Hepatocyte (in vitro differentiated cells): ENCODE measurements at regions not wholly inside any gene's neighbourhood (a gene's known extent, or its start where the extent isn't known, plus 50 kb on each side); places are given as distances from the start of the nearest gene placed in this dataset.
A peak's percentile ranks its signal among the peaks of the same experiment; 100 is the strongest.
"Not testable (repeated sequence)": the region's sequence is repeated elsewhere in the genome, so short reads cannot be mapped to it uniquely, and the experiment has no call there.

Experiments used
- DNase-seq: peaks from one replicate; pipeline ENCODE4 v3.0.0-alpha.2; 2016; ENCODE audit warnings: low spot score
- H2AFZ ChIP-seq: fragments of 200-600 bp; sonication (generic); 2 replicates; pipeline ENCODE4 v1.6.0; 2016; ENCODE audit warnings: antibody characterized with exemption, mild to moderate bottlenecking
- H3K27ac ChIP-seq: fragments of 200-600 bp; sonication (generic); 2 replicates; pipeline ENCODE4 v1.5.1; 2016; ENCODE audit warnings: mild to moderate bottlenecking
- H3K27me3 ChIP-seq: fragments of 200-600 bp; sonication (generic); 2 replicates; pipeline ENCODE4 v1.6.1; 2016
- H3K36me3 ChIP-seq: fragments of 200-600 bp; sonication (generic); replicated peaks from 2 replicates; pipeline ENCODE4 v1.5.1; 2016; ENCODE audit warnings: low read depth; ENCODE audit not compliant: insufficient read depth
- H3K4me1 ChIP-seq: fragments of 200-600 bp; sonication (generic); 2 replicates; pipeline ENCODE4 v1.5.1; 2016; ENCODE audit warnings: mild to moderate bottlenecking, moderate library complexity; ENCODE audit not compliant: insufficient read depth
- H3K4me2 ChIP-seq: fragments of 200-600 bp; sonication (generic); 2 replicates; pipeline ENCODE4 v1.6.0; 2016
- H3K4me3 ChIP-seq: fragments of 200-600 bp; sonication (generic); 2 replicates; pipeline ENCODE4 v1.5.1; 2016; ENCODE audit warnings: mild to moderate bottlenecking
- H3K79me2 ChIP-seq: fragments of 200-600 bp; sonication (generic); 2 replicates; pipeline ENCODE4 v1.6.0; 2017; ENCODE audit warnings: mild to moderate bottlenecking
- H3K9me2 ChIP-seq: fragments of 200-600 bp; sonication (generic); replicated peaks from 2 replicates; pipeline ENCODE4 v1.6.0; 2017; ENCODE audit warnings: mild to moderate bottlenecking; ENCODE audit not compliant: insufficient read depth
- H3K9me3 ChIP-seq: fragments of 200-600 bp; sonication (generic); 2 replicates; pipeline ENCODE4 v1.5.1; 2016; ENCODE audit warnings: low read depth, mild to moderate bottlenecking
- H4K20me1 ChIP-seq: fragments of 200-600 bp; sonication (generic); 2 replicates; pipeline ENCODE4 v1.6.0; 2016; ENCODE audit warnings: mild to moderate bottlenecking; ENCODE audit not compliant: insufficient read depth, poor library complexity, severe bottlenecking
- EZH2 ChIP-seq: fragments of 200-600 bp; sonication (generic); IDR thresholded peaks from 2 replicates; pipeline ENCODE4 v1.6.1; 2016; ENCODE audit warnings: antibody characterized with exemption, mild to moderate bottlenecking, borderline replicate concordance
- EZH2phosphoT487 ChIP-seq: fragments of 200-600 bp; sonication (generic); IDR thresholded peaks from one replicate; pipeline ENCODE4 v1.6.1; 2018; ENCODE audit warnings: antibody characterized with exemption, mild to moderate bottlenecking, low read depth, moderate library complexity; ENCODE audit not compliant: unreplicated experiment, severe bottlenecking
- WGBS: methylation state at CpG from one replicate; pipeline ENCODE4 v1.1.6; 2016; ENCODE audit warnings: low lambda C conversion rate; ENCODE audit errors: missing lambda C conversion rate; 5-methylcytosine and 5-hydroxymethylcytosine counted together
- TF ChIP-seq, protein P1 (sequence below): fragments of 200-600 bp; sonication (generic); IDR thresholded peaks from 2 replicates; pipeline ENCODE4 v1.5.1; 2016; ENCODE audit warnings: antibody characterized with exemption, mild to moderate bottlenecking; ENCODE audit not compliant: poor library complexity

- peak overlapping the region; percentile 74 for H3K27ac ChIP-seq
- H3K9me2 ChIP-seq, result no peaks in the 10 kb centered on the region
- H2AFZ ChIP-seq, result peak overlapping the region; percentile 14
- DNase-seq, result no peak
- no peak overlapping the region for H3K4me3 ChIP-seq
- H3K79me2 ChIP-seq, result no peaks in the 10 kb centered on the region
- 62% methylated on average over 10 of the region's 10 CpGs for WGBS
- no peaks in the 10 kb centered on the region for H3K36me3 ChIP-seq
- H3K4me2 ChIP-seq, result peak overlapping the region; percentile 17
- peaks cover 8% of the 10 kb centered on the region for H3K4me1 ChIP-seq
- H4K20me1 ChIP-seq, result no peaks in the 10 kb centered on the region
- no peak for TF ChIP-seq EZH2
- TF ChIP-seq, protein P1, sequence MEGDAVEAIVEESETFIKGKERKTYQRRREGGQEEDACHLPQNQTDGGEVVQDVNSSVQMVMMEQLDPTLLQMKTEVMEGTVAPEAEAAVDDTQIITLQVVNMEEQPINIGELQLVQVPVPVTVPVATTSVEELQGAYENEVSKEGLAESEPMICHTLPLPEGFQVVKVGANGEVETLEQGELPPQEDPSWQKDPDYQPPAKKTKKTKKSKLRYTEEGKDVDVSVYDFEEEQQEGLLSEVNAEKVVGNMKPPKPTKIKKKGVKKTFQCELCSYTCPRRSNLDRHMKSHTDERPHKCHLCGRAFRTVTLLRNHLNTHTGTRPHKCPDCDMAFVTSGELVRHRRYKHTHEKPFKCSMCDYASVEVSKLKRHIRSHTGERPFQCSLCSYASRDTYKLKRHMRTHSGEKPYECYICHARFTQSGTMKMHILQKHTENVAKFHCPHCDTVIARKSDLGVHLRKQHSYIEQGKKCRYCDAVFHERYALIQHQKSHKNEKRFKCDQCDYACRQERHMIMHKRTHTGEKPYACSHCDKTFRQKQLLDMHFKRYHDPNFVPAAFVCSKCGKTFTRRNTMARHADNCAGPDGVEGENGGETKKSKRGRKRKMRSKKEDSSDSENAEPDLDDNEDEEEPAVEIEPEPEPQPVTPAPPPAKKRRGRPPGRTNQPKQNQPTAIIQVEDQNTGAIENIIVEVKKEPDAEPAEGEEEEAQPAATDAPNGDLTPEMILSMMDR, result no peak
- no peak for TF ChIP-seq EZH2phosphoT487
- H3K9me3 ChIP-seq, result no peaks in the 10 kb centered on the region
- no peaks in the 10 kb centered on the region for H3K27me3 ChIP-seq
Measured at GRCh38 chr5:82537687-82538306, 259.6 kb upstream of the RPS23 start.

DNA sequence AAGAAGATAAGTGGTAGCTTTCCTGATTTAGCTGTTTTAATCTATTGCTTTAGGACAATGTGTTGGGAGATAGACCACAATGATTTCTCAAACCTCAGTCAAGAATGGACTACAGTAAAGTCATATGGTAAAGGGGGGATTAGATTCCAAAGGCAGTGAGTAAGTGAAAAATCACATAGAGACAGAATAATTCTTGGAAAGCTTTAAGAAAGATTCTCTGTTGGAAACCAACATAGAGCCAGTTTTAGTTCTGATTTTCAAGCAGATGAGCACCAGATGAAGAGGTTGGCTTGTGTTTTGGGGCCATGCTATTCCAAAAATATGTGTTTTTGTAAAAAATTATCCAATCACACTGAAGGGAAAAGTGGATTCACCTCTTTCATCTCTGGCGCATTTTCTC is 256.8 kb upstream of the RPS23 start:
- Histone ChIP-seq H3K4me3 (no peak overlapping the region), H3K9me2 (no peaks in the 10 kb centered on the region), H4K20me1 (no peaks in the 10 kb centered on the region), H3K4me2 (no peak overlapping the region), H3K27ac (no peak overlapping the region), H3K27me3 (no peaks in the 10 kb centered on the region), H2AFZ (no peak overlapping the region), H3K79me2 (no peaks in the 10 kb centered on the region), H3K4me1 (peaks cover 8% of the 10 kb centered on the region), H3K36me3 (no peaks in the 10 kb centered on the region), H3K9me3 (no peaks in the 10 kb centered on the region)
- WGBS, result 100% methylated on average over 1 of the region's 1 CpG
- TF ChIP-seq EZH2phosphoT487, result no peak
- TF ChIP-seq EZH2, result no peak
- TF ChIP-seq, protein P1, result no peak
- no peak for DNase-seq

DNA sequence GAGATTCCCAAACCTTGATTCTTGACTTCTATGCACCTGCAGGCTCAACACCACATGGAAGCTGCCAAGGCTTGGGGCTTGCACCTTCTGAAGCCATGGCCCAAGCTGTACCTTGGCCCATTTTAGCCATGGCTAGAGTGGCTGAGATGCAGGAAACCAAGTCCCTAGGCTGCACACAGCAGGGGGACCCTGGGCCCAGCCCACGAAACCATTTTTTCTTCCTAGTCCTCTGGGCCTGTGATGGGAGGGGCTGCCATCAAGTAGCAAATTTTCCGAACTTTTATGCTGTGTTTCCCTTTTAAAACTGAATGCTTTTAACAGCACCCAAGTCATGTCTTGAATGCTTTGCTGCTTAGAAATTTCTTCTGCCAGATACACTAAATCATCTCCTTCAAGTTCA is 253.9 kb upstream of the RPS23 start:
- H3K9me3 ChIP-seq, DNase-seq, H4K20me1 ChIP-seq, H3K36me3 ChIP-seq, H3K4me1 ChIP-seq, H3K27ac ChIP-seq, H3K9me2 ChIP-seq, H3K27me3 ChIP-seq, H2AFZ ChIP-seq, H3K4me2 ChIP-seq, H3K4me3 ChIP-seq, H3K79me2 ChIP-seq: not testable (repeated sequence)
- 85% methylated on average over 2 of the region's 2 CpGs for WGBS

GRCh38 chr5:82526540-82526939 is 248.4 kb upstream of the RPS23 start:
- no peak overlapping the region for H3K27ac ChIP-seq
- H3K27me3 ChIP-seq, result no peaks in the 10 kb centered on the region
- no peaks in the 10 kb centered on the region for H3K9me2 ChIP-seq
- H3K4me3 ChIP-seq, result no peak overlapping the region
- H4K20me1 ChIP-seq, result no peaks in the 10 kb centered on the region
- H3K4me1 ChIP-seq, result no peaks in the 10 kb centered on the region
- no peaks in the 10 kb centered on the region for H3K36me3 ChIP-seq
- H3K9me3 ChIP-seq, result no peaks in the 10 kb centered on the region
- no peak overlapping the region for H2AFZ ChIP-seq
- TF ChIP-seq EZH2, result no peak
- TF ChIP-seq, protein P1, result no peak
- no peak for TF ChIP-seq EZH2phosphoT487
- no peaks in the 10 kb centered on the region for H3K79me2 ChIP-seq
- no peak overlapping the region for H3K4me2 ChIP-seq
- 100% methylated on average over 2 of the region's 2 CpGs for WGBS
- DNase-seq, result no peak
